GM12878 (cell line): ENCODE measurements at regions not wholly inside any gene's neighbourhood (a gene's known extent, or its start where the extent isn't known, plus 50 kb on each side); places are given as distances from the start of the nearest gene placed in this dataset.
"Not testable (repeated sequence)": the region's sequence is repeated elsewhere in the genome, so short reads cannot be mapped to it uniquely, and the experiment has no call there.

Experiments used
- ATAC-seq: fragments of 200-7000 bp; cut with Tn5 transposase; 3 replicates; pipeline ENCODE4 v1.9.1; 2020; ENCODE audit warnings: mild to moderate bottlenecking, moderate library complexity
- BruUV-seq: library from RNA; stranded (reverse); fragments of 400-500 nt; replicated peaks from 2 replicates; lab custom pipeline; 2021; lab: Mats Ljungman, UMichigan
- CTCF ChIA-PET: fragments of 300-600 bp; sonication (Branson Sonifier 250); formaldehyde crosslinking; extraction: SDS; loops from one replicate; lab custom pipeline; 2021; ENCODE audit warnings: inconsistent platforms; lab: Yijun Ruan, JAX
- POLR2A ChIA-PET: fragments of 350-600 bp; formaldehyde crosslinking; extraction: SDS; loops from one replicate; lab custom pipeline; 2021; ENCODE audit warnings: inconsistent platforms; lab: Charles Lee
- RAD21 ChIA-PET: fragments of 300-600 bp; sonication (Branson Sonifier 250); formaldehyde crosslinking; loops from one replicate; lab custom pipeline; 2023; ENCODE audit warnings: antibody characterized with exemption; ENCODE audit not compliant: unreplicated experiment; lab: Charles Lee
- SMC1A ChIA-PET: fragments of 300-600 bp; sonication (Branson Sonifier 250); formaldehyde crosslinking; loops from one replicate; lab custom pipeline; 2023; ENCODE audit not compliant: unreplicated experiment, uncharacterized antibody; lab: Charles Lee
- DNase-seq: peaks from one replicate; pipeline ENCODE4 v3.0.0-alpha.2; 2011; ENCODE audit warnings: low read depth, low spot score
- FAIRE-seq: peaks from 3 replicates; lab custom pipeline; 2011; peaks lifted over from hg19 to GRCh38; lab: Jason Lieb, UNC
- H2AFZ ChIP-seq: 2 replicates; pipeline ENCODE4 v1.6.0; 2011; ENCODE audit warnings: low read depth, low read length, control low read depth; ENCODE audit not compliant: control insufficient read depth
- H3K27ac ChIP-seq: 2 replicates; pipeline ENCODE4 v1.5.1; 2011; ENCODE audit warnings: control low read depth; ENCODE audit not compliant: control insufficient read depth, insufficient read depth
- H3K27me3 ChIP-seq, 2 experiments: replicated peaks in 1 of 2; 2 replicates each; pipeline versions ENCODE4 v1.6.0 to v1.6.1; 2011; ENCODE audit warnings: low read length in 1 of 2; ENCODE audit not compliant: control insufficient read depth in 2 of 2, insufficient read depth in 2 of 2
- H3K36me3 ChIP-seq, 2 experiments: 2 replicates each; pipeline ENCODE4 v1.5.1; 2011; ENCODE audit warnings: low read length in 1 of 2; ENCODE audit not compliant: control insufficient read depth in 2 of 2, insufficient read depth in 2 of 2
- H3K4me1 ChIP-seq: 2 replicates; pipeline ENCODE4 v1.6.1; 2011; ENCODE audit warnings: mild to moderate bottlenecking, low read length, moderate library complexity, mixed read lengths; ENCODE audit not compliant: control insufficient read depth, insufficient read depth
- H3K4me2 ChIP-seq: 2 replicates; pipeline ENCODE4 v1.6.0; 2011; ENCODE audit warnings: control low read depth; ENCODE audit not compliant: control insufficient read depth, insufficient read depth
- H3K4me3 ChIP-seq: fragments of 200-600 bp; sonication (generic); 2 replicates; pipeline ENCODE4 v1.5.1; 2016
- H3K79me2 ChIP-seq: 2 replicates; pipeline ENCODE4 v1.6.0; 2011; ENCODE audit warnings: low read length; ENCODE audit not compliant: control insufficient read depth, insufficient read depth
- H3K9ac ChIP-seq: 2 replicates; pipeline ENCODE4 v1.8.0; 2011; ENCODE audit warnings: low read length, control low read depth, mixed read lengths; ENCODE audit not compliant: control insufficient read depth, insufficient read depth
- H3K9me3 ChIP-seq: replicated peaks from 3 replicates; pipeline ENCODE4 v1.5.1; 2011; ENCODE audit warnings: mild to moderate bottlenecking, low read length; ENCODE audit not compliant: control insufficient read depth, insufficient read depth
- H4K20me1 ChIP-seq: 2 replicates; pipeline ENCODE4 v1.6.0; 2011; ENCODE audit not compliant: control insufficient read depth, insufficient read depth
- BRCA1 ChIP-seq: IDR thresholded peaks from 2 replicates; pipeline ENCODE4 v1.6.1; 2011; ENCODE audit warnings: low read depth, low read length, improper control_type of control experiment
- E2F8 ChIP-seq: fragments of 450-650 bp; IDR thresholded peaks from 2 replicates; pipeline ENCODE4 v1.6.1; 2018; ENCODE audit warnings: mild to moderate bottlenecking, low read depth, moderate library complexity; ENCODE audit not compliant: partially characterized antibody
- EED ChIP-seq: sonication (generic); IDR thresholded peaks from 2 replicates; pipeline ENCODE4 v1.6.1; 2016; ENCODE audit warnings: antibody characterized with exemption, low read depth
- HCFC1 ChIP-seq: fragments of 150-350 bp; IDR thresholded peaks from 2 replicates; pipeline ENCODE4 v1.6.1; 2014; ENCODE audit warnings: low read length
- IRF3 ChIP-seq: fragments of 450-650 bp; IDR thresholded peaks from 2 replicates; pipeline ENCODE4 v1.6.1; 2014; ENCODE audit warnings: mild to moderate bottlenecking
- JUNB ChIP-seq: IDR thresholded peaks from 2 replicates; pipeline ENCODE4 v1.6.1; 2016; ENCODE audit warnings: antibody characterized with exemption, mild to moderate bottlenecking
- JUND ChIP-seq: IDR thresholded peaks from 2 replicates; pipeline ENCODE4 v1.6.1; 2012; ENCODE audit warnings: low read depth, mild to moderate bottlenecking, low read length, improper control_type of control experiment, moderate library complexity
- NFXL1 ChIP-seq: fragments of 450-650 bp; IDR thresholded peaks from 2 replicates; pipeline ENCODE4 v1.6.1; 2017; ENCODE audit warnings: antibody characterized with exemption, mild to moderate bottlenecking, borderline replicate concordance
- POLR2AphosphoS2 ChIP-seq: IDR thresholded peaks from 2 replicates; pipeline ENCODE4 v1.6.1; 2011; ENCODE audit warnings: low read depth, mild to moderate bottlenecking, low read length, improper control_type of control experiment, moderate library complexity
- REST ChIP-seq: IDR thresholded peaks from 2 replicates; pipeline ENCODE4 v1.6.1; 2012; ENCODE audit warnings: mild to moderate bottlenecking, low read depth, low read length
- RFX5 ChIP-seq: IDR thresholded peaks from 2 replicates; pipeline ENCODE4 v1.6.1; 2011; ENCODE audit warnings: low read depth, low read length, improper control_type of control experiment
- SMAD5 ChIP-seq: IDR thresholded peaks from 2 replicates; pipeline ENCODE4 v1.6.1; 2016; ENCODE audit warnings: antibody characterized with exemption, low read depth
- TCF7 ChIP-seq: IDR thresholded peaks from 2 replicates; pipeline ENCODE4 v1.6.1; 2014; ENCODE audit warnings: antibody characterized with exemption, borderline replicate concordance
- WGBS: methylation state at CpG from one replicate; pipeline ENCODE4 v1.1.6; 2016; ENCODE audit warnings: low lambda C conversion rate; ENCODE audit not compliant: insufficient replicate concordance, insufficient coverage; ENCODE audit errors: missing lambda C conversion rate; 5-methylcytosine and 5-hydroxymethylcytosine counted together
- in situ Hi-C: fragments of 300-500 bp; cut with MboI; formaldehyde crosslinking; loops from 9 replicates; pipeline ENCODE4 v1.14.3; 2018; ENCODE audit warnings: mixed read lengths
- intact Hi-C: fragments of 100-400 bp; cut with micrococcal nuclease; formaldehyde crosslinking; loops from one replicate; pipeline ENCODE4 v1.14.2; 2022; ENCODE audit not compliant: unreplicated experiment
- TF ChIP-seq, protein P1 (sequence below): IDR thresholded peaks from 2 replicates; pipeline ENCODE4 v1.6.1; 2011; ENCODE audit warnings: low read depth, mild to moderate bottlenecking, low read length, moderate library complexity, borderline replicate concordance; ENCODE audit errors: extremely low read depth

DNA sequence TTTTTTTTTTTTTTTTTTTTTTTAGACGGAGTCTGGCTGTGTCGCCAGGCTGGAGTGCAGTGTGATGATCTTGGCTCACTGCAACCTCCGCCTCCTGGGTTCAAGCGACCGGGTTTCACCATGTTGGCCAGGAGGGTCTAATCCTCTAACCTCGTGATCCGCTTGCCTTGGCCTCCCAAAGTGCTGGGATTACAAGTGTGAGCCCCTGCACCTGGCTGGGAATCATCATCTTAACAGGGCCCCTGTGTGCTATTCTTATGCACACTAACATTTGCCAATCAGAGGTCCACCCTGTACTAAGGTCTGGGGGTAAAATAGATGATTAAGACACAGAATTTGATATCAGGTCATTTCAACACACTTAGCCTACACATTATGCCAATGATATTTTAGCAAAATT, 278.7 kb upstream of the CHRM3 start (continued):
- no peak for TF ChIP-seq REST
- TF ChIP-seq RFX5: no peak
- no peak for TF ChIP-seq NFXL1
- TF ChIP-seq BRCA1: no peak
- no peak for TF ChIP-seq IRF3
- TF ChIP-seq JUNB: no peak
- no peak for TF ChIP-seq EED
- no peak for TF ChIP-seq SMAD5
- no peak for TF ChIP-seq E2F8
- no peak for TF ChIP-seq POLR2AphosphoS2
- TF ChIP-seq TCF7: no peak
- TF ChIP-seq, protein P1, sequence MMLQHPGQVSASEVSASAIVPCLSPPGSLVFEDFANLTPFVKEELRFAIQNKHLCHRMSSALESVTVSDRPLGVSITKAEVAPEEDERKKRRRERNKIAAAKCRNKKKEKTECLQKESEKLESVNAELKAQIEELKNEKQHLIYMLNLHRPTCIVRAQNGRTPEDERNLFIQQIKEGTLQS: no peak
- TF ChIP-seq HCFC1: no peak
- TF ChIP-seq JUND: no peak

DNA sequence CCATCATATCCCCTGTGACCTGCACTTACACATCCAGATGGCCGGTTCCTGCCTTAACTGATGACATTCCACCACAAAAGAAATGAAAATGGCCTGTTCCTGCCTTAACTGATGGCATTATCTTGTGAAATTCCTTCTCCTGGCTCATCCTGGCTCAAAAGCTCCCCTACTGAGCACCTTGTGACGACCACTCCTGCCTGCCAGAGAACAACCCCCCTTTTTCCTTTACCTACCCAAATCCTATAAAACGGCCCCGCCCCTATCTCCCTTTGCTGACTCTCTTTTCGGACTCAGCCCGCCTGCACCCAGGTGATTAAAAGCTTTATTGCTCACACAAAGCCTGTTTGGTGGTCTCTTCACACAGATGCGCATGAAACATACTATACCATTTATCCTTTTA, 279.7 kb upstream of the CHRM3 start:
- WGBS: 16% methylated on average over 6 of the region's 7 CpGs

More for the DNA sequence above, 279.7 kb upstream of the CHRM3 start:
- H3K79me2 ChIP-seq, BruUV-seq, in situ Hi-C loops, RAD21 ChIA-PET, POLR2A ChIA-PET, H3K27me3 ChIP-seq, H3K9ac ChIP-seq, DNase-seq, FAIRE-seq, H3K4me2 ChIP-seq, H3K27ac ChIP-seq, H2AFZ ChIP-seq, H4K20me1 ChIP-seq, H3K4me1 ChIP-seq, CTCF ChIA-PET, ATAC-seq, H3K9me3 ChIP-seq, intact Hi-C loops, H3K4me3 ChIP-seq, H3K36me3 ChIP-seq: not testable (repeated sequence)
- SMC1A ChIA-PET: interaction anchor here (1.1 kb wide), 1 partner anchor 9 kb away, joined by 5 read pairs; no protein-coding TSS in a partner anchor
